AML-193 (cell line): ENCODE measurements at regions not wholly inside any gene's neighbourhood (a gene's known extent, or its start where the extent isn't known, plus 50 kb on each side); places are given as distances from the start of the nearest gene placed in this dataset.

ENCODE experiments used
- DNase-seq, 2 experiments: peaks; one replicate each; lab custom pipeline; 2025; lab: John Stamatoyannopoulos, UW

- DNase-seq = no peak
Observed at GRCh38 chr2:177021706-177022343, 190.8 kb upstream of the HNRNPA3 start.

- no peak for DNase-seq
Observed at GRCh38 chr2:177024765-177025164, 187.8 kb upstream of the HNRNPA3 start.

- no peak for DNase-seq
Observed at GRCh38 chr2:177026253-177026652, 186.3 kb upstream of the HNRNPA3 start.

- DNase-seq = no peak
Observed at GRCh38 chr2:177026956-177027355, 185.6 kb upstream of the HNRNPA3 start.

- no peak for DNase-seq
Observed at GRCh38 chr2:177028296-177028695, 184.3 kb upstream of the HNRNPA3 start.

GRCh38 chr2:177029075-177029474, 183.5 kb upstream of the HNRNPA3 start:
- DNase-seq = no peak

GRCh38 chr2:177029501-177029900, 183.1 kb upstream of the HNRNPA3 start:
- DNase-seq = no peak

GRCh38 chr2:177029901-177030300, 182.7 kb upstream of the HNRNPA3 start:
- DNase-seq = no peak

- DNase-seq = no peak
Observed at GRCh38 chr2:177030451-177031105, 182.0 kb upstream of the HNRNPA3 start.

- DNase-seq = no peak
Observed at GRCh38 chr2:177031438-177032180, 181.0 kb upstream of the HNRNPA3 start.

GRCh38 chr2:177036747-177037146, 175.8 kb upstream of the HNRNPA3 start:
- no peak for DNase-seq

GRCh38 chr2:177037569-177037968, 175.0 kb upstream of the HNRNPA3 start:
- DNase-seq = no peak

GRCh38 chr2:177038787-177039484, 173.7 kb upstream of the HNRNPA3 start:
- no peak for DNase-seq

- no peak for DNase-seq
Observed at GRCh38 chr2:177042311-177042710, 170.3 kb upstream of the HNRNPA3 start.

- DNase-seq = no peak
Observed at GRCh38 chr2:177044671-177045070, 167.9 kb upstream of the HNRNPA3 start.

- no peak for DNase-seq
Observed at GRCh38 chr2:177048981-177049380, 163.6 kb upstream of the HNRNPA3 start.

GRCh38 chr2:177051278-177051677, 161.3 kb upstream of the HNRNPA3 start:
- no peak for DNase-seq

- DNase-seq = no peak
Observed at GRCh38 chr2:177052471-177052870, 160.1 kb upstream of the HNRNPA3 start.

GRCh38 chr2:177053038-177053437, 159.6 kb upstream of the HNRNPA3 start:
- no peak for DNase-seq

- DNase-seq = no peak
Observed at GRCh38 chr2:177053716-177054115, 158.9 kb upstream of the HNRNPA3 start.

- DNase-seq = no peak
Observed at GRCh38 chr2:177056481-177056929, 156.1 kb upstream of the HNRNPA3 start.

GRCh38 chr2:177058747-177059146, 153.8 kb upstream of the HNRNPA3 start:
- no peak for DNase-seq
